KMS-11 (cell line): ENCODE measurements at regions not wholly inside any gene's neighbourhood (a gene's known extent, or its start where the extent isn't known, plus 50 kb on each side); places are given as distances from the start of the nearest gene placed in this dataset.

Experiments used
- H2AFZ ChIP-seq: fragments of 200-600 bp; sonication (generic); 2 replicates; pipeline ENCODE4 v1.6.1; 2016; ENCODE audit warnings: antibody characterized with exemption, mixed run types, low read depth
- H3K27ac ChIP-seq: fragments of 200-600 bp; sonication (generic); 2 replicates; pipeline ENCODE4 v1.6.1; 2016; ENCODE audit warnings: mild to moderate bottlenecking, mixed run types
- H3K27me3 ChIP-seq: fragments of 200-600 bp; sonication (generic); 2 replicates; pipeline ENCODE4 v1.6.1; 2017; ENCODE audit warnings: mild to moderate bottlenecking, low read depth, mixed run types, moderate library complexity; ENCODE audit not compliant: insufficient read depth
- H3K36me3 ChIP-seq: fragments of 200-600 bp; sonication (generic); 2 replicates; pipeline ENCODE4 v1.6.1; 2017; ENCODE audit warnings: mild to moderate bottlenecking, mixed run types; ENCODE audit not compliant: insufficient read depth
- H3K4me1 ChIP-seq: fragments of 200-600 bp; sonication (generic); 2 replicates; pipeline ENCODE4 v1.6.1; 2016; ENCODE audit warnings: mild to moderate bottlenecking, low read depth, mixed run types; ENCODE audit not compliant: poor library complexity, severe bottlenecking
- H3K4me2 ChIP-seq: fragments of 200-600 bp; sonication (generic); 2 replicates; pipeline ENCODE4 v1.7.0; 2016; ENCODE audit warnings: mild to moderate bottlenecking, mixed run types
- H3K4me3 ChIP-seq: fragments of 200-600 bp; sonication (generic); IDR thresholded peaks from 2 replicates; pipeline ENCODE4 v1.6.1; 2017; ENCODE audit warnings: low read depth, low read length, mixed read lengths; ENCODE audit not compliant: insufficient read depth
- H3K79me2 ChIP-seq: fragments of 200-600 bp; sonication (generic); 2 replicates; pipeline ENCODE4 v1.6.1; 2016; ENCODE audit warnings: low read depth, mixed run types; ENCODE audit not compliant: insufficient read depth
- H3K9ac ChIP-seq: fragments of 200-600 bp; sonication (generic); 2 replicates; pipeline ENCODE4 v1.6.1; 2016; ENCODE audit warnings: mild to moderate bottlenecking, mixed run types
- H4K20me1 ChIP-seq: fragments of 200-600 bp; sonication (generic); 2 replicates; pipeline ENCODE4 v1.6.1; 2016; ENCODE audit warnings: mild to moderate bottlenecking, mixed run types; ENCODE audit not compliant: insufficient read depth
- TF ChIP-seq, protein P1 (sequence below): fragments of 200-600 bp; sonication (generic); conservative IDR thresholded peaks from 2 replicates; pipeline ENCODE4 v1.6.1; 2017; ENCODE audit warnings: low read depth, mild to moderate bottlenecking, antibody characterized with exemption, low read length, moderate library complexity, mixed read lengths

DNA sequence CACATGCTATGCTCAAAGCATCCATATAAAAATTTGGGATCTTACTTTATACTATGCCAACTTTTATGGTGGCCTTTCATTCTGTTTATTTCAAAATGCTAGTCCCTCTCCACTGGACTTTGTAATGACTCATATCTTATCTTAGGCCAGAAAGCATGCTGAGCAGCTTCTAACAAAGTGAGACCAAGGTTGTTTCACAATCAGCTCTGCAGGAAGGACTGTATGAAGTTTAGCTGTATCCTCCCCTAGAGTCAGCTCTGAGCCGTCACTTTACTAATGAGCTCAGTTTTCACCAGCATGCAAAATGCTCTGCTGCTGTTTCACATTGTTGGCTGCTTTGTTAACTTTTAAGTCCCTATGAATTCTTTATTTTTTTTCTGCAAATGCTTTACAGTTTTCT, 1608.8 kb downstream of the OLFM4 start:
- no peaks in the 10 kb centered on the region for H3K4me1 ChIP-seq
- no peaks in the 10 kb centered on the region for H4K20me1 ChIP-seq
- no peaks in the 10 kb centered on the region for H3K79me2 ChIP-seq
- no peak overlapping the region for H3K9ac ChIP-seq
- TF ChIP-seq, protein P1, sequence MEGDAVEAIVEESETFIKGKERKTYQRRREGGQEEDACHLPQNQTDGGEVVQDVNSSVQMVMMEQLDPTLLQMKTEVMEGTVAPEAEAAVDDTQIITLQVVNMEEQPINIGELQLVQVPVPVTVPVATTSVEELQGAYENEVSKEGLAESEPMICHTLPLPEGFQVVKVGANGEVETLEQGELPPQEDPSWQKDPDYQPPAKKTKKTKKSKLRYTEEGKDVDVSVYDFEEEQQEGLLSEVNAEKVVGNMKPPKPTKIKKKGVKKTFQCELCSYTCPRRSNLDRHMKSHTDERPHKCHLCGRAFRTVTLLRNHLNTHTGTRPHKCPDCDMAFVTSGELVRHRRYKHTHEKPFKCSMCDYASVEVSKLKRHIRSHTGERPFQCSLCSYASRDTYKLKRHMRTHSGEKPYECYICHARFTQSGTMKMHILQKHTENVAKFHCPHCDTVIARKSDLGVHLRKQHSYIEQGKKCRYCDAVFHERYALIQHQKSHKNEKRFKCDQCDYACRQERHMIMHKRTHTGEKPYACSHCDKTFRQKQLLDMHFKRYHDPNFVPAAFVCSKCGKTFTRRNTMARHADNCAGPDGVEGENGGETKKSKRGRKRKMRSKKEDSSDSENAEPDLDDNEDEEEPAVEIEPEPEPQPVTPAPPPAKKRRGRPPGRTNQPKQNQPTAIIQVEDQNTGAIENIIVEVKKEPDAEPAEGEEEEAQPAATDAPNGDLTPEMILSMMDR = no peak
- H3K27ac ChIP-seq = no peak overlapping the region
- H3K36me3 ChIP-seq = no peaks in the 10 kb centered on the region
- H3K4me2 ChIP-seq = no peak overlapping the region
- H2AFZ ChIP-seq = no peak overlapping the region
- no peak overlapping the region for H3K4me3 ChIP-seq
- H3K27me3 ChIP-seq = no peaks in the 10 kb centered on the region

DNA sequence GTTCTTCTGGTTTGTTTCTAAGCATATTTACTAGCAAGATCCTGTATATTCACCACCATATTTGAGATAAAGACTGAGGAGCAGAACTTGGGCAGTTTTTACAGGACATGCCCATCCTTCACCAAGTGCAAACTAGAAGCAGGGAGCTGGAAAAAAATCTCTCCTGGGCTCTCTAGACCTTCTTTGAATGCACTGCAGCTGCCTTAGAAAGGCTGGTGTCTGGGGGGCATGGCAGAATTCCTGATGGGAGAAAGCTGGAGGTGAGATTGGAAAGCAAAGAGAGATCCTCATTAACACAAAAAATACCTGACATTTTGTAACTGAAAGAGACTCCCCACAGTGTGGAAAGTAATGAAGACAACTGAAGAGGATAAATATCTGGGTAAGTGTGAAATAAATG, 1612.1 kb downstream of the OLFM4 start:
- TF ChIP-seq, protein P1 = no peak
- Histone ChIP-seq H3K27me3 (no peaks in the 10 kb centered on the region), H2AFZ (no peak overlapping the region), H4K20me1 (no peaks in the 10 kb centered on the region), H3K9ac (no peak overlapping the region), H3K36me3 (no peaks in the 10 kb centered on the region), H3K4me3 (no peak overlapping the region), H3K4me1 (no peaks in the 10 kb centered on the region), H3K4me2 (no peak overlapping the region), H3K79me2 (no peaks in the 10 kb centered on the region), H3K27ac (no peak overlapping the region)

DNA sequence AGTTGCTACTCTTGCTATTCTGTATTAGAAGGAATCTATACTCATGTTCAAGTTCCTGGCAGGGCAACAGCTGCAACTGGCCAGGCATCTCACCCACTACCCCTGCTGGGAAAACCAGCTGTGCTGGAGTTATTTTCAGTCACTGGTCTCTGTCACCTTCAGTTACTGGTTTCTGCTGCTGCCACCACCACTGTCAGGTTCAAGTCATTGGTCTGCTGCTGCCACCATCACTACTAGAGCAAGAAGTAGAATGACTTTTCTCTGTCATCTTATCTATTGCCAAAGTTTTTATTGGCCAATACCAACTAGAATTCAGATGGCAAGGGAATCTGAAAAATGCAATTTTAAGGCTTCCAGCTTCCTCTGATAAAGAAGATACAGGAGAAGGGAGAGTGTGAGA, 1615.2 kb downstream of the OLFM4 start:
- Histone ChIP-seq H3K4me1 (no peaks in the 10 kb centered on the region), H3K27ac (no peak overlapping the region), H3K36me3 (no peaks in the 10 kb centered on the region), H3K4me3 (no peak overlapping the region), H2AFZ (no peak overlapping the region), H4K20me1 (no peaks in the 10 kb centered on the region), H3K4me2 (no peak overlapping the region), H3K9ac (no peak overlapping the region), H3K79me2 (no peaks in the 10 kb centered on the region), H3K27me3 (no peaks in the 10 kb centered on the region)
- TF ChIP-seq, protein P1 = no peak

DNA sequence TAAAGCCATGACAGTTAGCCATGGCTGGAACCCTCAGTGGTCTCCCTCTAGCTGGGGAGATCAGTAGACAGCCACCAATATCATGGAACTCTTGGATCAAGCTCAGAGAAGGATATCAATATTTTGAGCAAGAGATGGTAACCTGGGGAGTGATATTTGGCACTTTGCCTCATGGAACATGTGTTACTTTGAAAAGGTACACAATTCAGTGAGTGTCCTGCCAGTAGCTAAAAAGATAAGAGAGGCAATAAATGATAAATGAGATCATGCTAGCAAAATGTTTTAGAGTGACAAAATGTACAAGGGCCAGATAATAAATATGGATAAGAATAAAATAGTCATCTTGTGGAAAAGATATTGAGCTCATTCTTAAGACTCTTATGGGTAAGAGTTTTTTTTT, 1618.7 kb downstream of the OLFM4 start:
- Histone ChIP-seq H3K4me3 (no peak overlapping the region), H3K27me3 (no peaks in the 10 kb centered on the region), H4K20me1 (no peaks in the 10 kb centered on the region), H3K9ac (no peak overlapping the region), H3K4me1 (no peaks in the 10 kb centered on the region), H3K4me2 (no peak overlapping the region), H3K79me2 (no peaks in the 10 kb centered on the region), H3K27ac (no peak overlapping the region), H3K36me3 (no peaks in the 10 kb centered on the region), H2AFZ (no peak overlapping the region)
- TF ChIP-seq, protein P1 = no peak

DNA sequence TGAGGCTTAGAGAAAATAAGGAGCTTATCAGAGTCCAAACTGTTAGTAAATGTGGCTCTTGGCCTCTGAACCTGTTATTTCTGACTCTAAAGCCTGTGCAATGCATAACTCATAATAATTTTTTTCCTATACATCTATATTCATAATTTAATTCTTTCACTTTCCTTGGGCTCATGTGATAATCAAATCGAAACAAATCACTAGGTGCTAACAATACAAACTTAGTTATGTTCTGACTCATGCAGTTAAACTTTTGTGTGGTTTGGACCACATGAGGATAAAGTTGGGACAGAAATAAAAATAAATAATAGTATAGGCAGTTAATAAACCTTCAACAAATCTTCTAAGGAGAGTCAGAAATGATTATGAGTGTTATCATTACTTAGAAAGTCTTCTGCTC, 1629.0 kb downstream of the OLFM4 start:
- H3K4me3 ChIP-seq = no peak overlapping the region
- H3K27me3 ChIP-seq = no peaks in the 10 kb centered on the region
- H3K4me2 ChIP-seq = no peak overlapping the region
- TF ChIP-seq, protein P1 = no peak
- H3K36me3 ChIP-seq = no peaks in the 10 kb centered on the region
- H2AFZ ChIP-seq = no peak overlapping the region
- H3K9ac ChIP-seq = no peak overlapping the region
- no peaks in the 10 kb centered on the region for H3K4me1 ChIP-seq
- no peaks in the 10 kb centered on the region for H4K20me1 ChIP-seq
- H3K27ac ChIP-seq = no peak overlapping the region
- H3K79me2 ChIP-seq = no peaks in the 10 kb centered on the region
